ENCODE measurements at regions not wholly inside any gene's neighbourhood (a gene's known extent, or its start where the extent isn't known, plus 50 kb on each side); places are given as distances from the start of the nearest gene placed in this dataset.

DNA sequence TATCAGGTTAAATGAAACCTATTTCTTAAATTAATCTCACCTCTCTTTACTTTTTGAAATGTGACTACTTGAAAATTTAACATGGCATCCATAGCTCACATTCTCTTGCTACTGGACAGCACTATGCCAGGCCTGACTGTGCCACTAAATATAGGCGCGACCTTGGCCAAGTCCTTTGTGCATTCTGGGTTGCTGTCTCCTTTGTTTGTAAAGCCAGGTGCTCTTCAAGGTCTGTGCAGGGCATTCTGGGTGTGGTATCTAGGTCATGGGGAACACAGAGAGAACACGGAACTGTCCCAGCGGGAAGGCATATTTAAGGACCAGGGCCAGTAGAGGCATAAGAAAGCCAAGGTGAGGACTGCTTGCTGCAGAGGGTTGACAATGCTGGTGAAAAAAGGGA lies 121.2 kb downstream of the ZNF664 start:
- no peak overlapping the region for H3K27ac ChIP-seq
- DNase-seq (ENCODE audit: low read depth, low spot score) = no peak

DNA sequence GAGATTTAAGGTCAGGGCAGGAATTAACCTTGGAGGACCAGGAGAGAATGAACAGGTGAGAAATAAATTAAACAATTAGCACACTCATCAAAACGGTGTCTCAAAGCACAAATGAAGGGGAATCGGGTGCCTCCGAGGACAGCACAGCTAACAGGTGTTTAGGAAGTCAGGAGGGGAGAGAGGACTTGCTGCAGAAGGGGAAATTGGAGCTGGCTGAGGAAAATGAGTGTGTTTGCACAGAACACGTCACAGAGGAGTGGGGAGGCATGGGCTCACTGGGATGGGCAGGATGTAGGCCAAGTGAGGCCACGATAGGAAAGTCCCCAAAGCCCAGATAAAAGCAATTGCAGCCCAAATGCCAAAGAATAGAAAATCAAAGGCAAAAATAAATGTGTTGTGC lies 121.7 kb downstream of the ZNF664 start:
- DNase-seq (ENCODE audit: low read depth, low spot score) = no peak
- no peak overlapping the region for H3K27ac ChIP-seq

GRCh38 chr12:124096109-124096508 lies 123.1 kb downstream of the ZNF664 start:
- H3K27ac ChIP-seq = no peak overlapping the region
- no peak for DNase-seq (ENCODE audit: low read depth, low spot score)

DNA sequence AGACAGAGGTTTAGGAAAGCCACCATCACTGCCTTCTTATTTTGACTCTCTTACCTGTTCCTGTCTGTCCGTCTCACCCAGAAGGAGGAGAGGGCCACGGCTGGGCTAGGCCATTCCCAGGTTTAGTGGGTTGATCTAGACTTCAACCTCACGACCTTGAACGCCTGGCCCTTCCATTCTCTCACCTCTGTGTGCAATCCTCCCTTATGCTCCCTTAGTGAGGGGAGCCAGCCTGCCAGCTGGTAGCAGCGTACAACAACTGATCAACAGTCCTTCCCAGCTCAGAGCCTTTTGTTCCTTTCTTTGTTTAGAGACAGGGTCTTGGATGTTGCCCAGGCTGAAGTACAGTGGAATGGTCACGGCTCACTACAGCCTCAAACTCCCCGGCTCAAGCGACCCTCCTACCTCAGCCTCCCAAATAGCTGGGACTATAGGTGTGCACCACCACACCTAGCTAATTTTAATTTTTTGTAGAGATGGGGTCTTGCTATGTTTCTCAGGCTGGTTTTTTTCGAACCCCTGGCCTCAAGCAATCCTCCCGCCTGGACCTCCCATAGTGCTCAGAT lies 123.9 kb downstream of the ZNF664 start:
- DNase-seq (ENCODE audit: low read depth, low spot score) = no peak
- H3K27ac ChIP-seq = no peak overlapping the region

- H3K27ac ChIP-seq = no peak overlapping the region
- DNase-seq (ENCODE audit: low read depth, low spot score) = no peak
Measured at GRCh38 chr12:124097701-124098100, 124.7 kb downstream of the ZNF664 start.

DNA sequence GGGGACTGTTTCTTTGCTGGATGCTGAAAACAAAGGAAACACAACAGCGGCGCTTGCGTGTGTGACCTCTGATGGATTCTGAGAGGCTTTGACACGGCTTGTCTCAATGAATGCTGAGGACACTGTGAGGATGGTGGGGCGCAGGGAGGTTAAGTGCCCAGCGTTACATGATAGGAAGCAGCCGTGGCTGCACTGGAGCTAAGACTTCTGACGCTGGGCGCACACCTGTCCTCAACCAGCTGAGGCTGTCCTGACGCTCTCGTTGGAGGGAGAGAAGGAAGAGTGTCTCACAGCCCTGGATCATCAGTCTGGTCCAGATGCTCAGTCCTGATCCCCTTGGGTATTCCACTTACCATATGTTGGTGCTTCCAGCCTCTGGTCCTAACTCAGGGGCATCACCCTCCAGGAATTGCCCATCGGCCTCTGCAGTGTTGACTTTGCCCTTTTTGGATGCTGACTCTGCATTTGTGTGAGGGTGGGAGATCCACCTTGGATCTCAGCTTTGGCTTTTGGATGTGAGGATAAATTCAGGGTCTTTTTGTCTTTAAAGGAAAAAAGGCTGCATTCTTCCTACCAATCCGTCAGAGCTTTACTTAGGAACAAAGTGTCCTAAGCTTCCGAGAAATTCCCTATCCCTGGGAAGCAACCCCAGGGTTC lies 125.2 kb downstream of the ZNF664 start:
- no peak for DNase-seq (ENCODE audit: low read depth, low spot score)
- no peak overlapping the region for H3K27ac ChIP-seq

DNA sequence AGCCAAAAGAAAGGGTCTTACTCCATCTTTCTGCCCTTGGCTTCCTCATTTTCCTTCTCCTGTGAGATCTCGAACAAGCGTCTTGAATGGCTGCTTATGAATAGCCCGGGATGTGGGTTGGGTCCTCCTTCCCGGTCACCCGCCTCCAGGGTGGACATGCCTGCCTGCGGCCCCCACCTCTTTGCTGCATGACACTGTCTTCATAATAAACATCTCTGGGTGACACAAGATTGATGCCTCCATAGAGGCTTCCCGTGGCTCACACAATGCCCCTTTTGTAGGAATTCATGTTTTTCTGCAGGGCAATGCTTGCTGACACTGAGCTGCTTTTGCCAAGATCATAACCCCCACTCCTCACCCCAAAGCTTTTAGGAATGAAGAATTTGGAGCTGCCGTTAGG lies 125.9 kb downstream of the ZNF664 start:
- H3K27ac ChIP-seq = no peak overlapping the region

GRCh38 chr12:124099661-124100060 lies 126.6 kb downstream of the ZNF664 start:
- H3K27ac ChIP-seq = no peak overlapping the region

More for the DNA sequence above, 125.9 kb downstream of the ZNF664 start:
- no peak for DNase-seq (ENCODE audit: low read depth, low spot score)

DNA sequence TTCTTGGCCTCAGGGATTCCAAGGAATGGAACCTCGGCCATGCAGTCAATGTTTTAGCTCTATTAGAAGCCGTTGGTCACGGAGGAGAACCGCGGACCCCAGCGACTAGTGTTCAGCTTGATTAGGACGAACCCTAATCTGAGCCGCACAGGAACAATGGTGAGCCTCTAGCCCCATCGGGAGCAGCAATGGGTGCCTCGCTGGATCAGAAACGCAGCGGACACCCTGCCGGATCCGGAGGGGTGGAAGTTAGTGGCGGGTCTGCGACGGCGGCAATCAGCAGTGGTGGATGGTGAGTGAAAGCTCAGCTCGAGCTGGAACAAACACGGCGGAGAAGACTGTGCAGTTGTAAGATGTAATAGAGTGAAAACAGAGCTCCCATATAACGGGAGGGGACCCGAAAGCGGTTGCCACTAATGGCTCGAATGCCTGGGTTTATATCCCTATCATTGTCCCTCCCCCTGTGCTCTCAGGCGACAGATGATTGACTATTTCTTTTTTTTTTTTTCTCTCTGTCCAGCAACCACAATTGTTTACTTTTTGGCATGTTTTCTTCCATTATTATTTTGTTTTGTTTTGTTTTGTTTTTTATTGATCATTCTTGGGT lies 127.7 kb downstream of the ZNF664 start:
- no peak for DNase-seq (ENCODE audit: low read depth, low spot score)
- H3K27ac ChIP-seq = no peak overlapping the region

More at GRCh38 chr12:124099661-124100060, 126.6 kb downstream of the ZNF664 start:
- DNase-seq (ENCODE audit: low read depth, low spot score) = no peak

DNA sequence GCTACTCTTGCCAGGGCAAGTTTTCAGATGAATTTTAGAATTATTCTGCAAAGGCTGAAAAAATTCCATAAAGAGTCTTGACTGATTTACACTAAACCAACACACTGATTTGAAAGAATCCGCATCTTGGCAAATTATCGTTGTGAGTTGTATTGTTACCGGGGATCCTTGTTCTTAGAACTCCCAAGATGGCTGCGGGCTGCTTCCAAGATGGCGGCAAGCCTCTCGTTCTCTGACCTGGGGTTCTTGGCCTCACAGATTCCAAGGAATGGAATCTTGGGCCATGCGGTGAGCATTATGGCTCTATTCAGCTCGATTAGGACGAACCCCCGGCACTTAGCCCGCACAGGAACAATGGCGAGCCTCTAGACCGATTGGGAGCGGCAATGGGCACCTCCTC lies 132.5 kb downstream of the ZNF664 start:
- no peak overlapping the region for H3K27ac ChIP-seq
- no peak for DNase-seq (ENCODE audit: low read depth, low spot score)

DNA sequence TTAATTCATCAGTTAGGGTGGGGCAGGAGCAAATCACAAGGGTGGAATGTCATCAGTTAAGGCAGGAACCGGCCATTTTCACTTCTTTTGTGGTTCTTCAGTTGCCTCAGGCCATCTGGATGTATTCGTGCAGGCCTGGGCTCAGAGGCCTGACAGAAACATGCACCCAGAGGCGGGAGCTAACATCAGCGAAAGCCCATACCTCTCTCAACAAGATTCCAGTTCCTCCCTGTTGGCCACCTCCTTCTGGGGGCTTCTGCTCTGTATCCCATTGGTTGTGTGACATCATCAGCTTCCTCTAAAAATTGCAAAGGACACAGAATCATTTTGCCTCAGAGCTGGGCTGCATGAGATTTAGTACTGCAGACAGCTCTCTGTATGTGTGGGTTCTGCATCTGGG lies 134.3 kb downstream of the ZNF664 start:
- no peak overlapping the region for H3K27ac ChIP-seq
- DNase-seq (ENCODE audit: low read depth, low spot score) = no peak

DNA sequence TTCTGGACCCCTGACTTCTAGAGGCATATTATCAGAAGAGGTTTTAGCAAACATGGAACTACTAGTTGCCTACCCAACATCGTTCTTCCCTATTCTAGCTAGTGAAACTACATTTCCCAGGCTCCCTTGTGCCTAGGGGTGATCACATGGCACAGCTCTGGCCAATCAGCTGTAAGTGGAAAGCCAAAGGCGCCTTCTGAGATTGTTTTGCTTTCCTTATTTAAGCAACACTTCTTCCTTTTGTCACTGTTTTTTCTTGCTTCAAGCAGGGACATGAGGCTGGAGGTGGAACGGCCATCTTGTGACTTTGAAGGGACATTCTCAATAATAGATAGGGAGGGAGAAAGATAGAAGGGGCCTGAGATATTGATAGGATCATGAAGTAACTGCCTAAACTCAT lies 136.7 kb downstream of the ZNF664 start:
- no peak for DNase-seq (ENCODE audit: low read depth, low spot score)
- H3K27ac ChIP-seq = no peak overlapping the region

DNA sequence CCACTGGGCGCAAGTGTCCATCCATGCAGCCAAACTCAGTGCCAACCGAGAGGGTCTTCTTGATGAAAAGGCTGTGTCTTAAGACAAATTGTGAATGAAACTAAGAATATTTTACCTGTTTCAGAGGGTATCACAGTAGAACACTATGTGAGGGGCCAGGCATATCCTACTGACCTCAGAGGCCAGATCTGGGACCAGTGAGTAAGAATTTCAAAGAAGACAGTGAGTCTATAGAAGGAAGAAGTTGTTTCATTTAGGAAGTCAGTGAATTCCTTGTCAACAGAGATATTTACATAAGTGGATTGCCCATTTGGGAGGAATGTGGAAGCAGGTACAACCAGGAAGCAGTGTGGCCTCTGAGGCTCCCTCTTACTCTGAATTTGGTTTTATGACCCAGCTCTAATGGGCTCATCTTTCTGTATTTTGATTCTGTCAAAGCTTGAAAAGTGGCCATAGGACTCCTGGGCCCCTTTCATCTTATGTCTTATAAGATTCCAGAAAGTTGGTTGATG lies 137.4 kb downstream of the ZNF664 start:
- no peak overlapping the region for H3K27ac ChIP-seq
- no peak for DNase-seq (ENCODE audit: low read depth, low spot score)

DNA sequence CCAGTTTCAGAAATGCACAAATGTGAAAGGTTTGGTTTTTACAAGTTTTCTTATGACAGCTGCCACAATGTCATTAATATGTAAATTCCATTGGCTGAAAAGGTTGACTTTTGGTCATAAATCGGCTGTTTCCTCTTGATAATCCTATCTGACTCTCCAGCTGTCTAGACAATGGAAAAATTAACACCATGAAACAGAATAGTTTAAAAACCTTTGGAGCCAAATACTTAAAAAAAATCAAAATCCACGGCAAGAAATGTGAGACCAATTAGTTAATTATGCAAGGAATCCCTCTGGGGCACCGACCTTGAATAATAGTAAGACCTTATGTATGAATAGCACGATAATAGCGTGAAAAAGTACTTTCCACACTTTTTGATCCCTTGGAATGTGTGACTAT lies 138.0 kb downstream of the ZNF664 start:
- H3K27ac ChIP-seq = no peak overlapping the region
- no peak for DNase-seq (ENCODE audit: low read depth, low spot score)

GRCh38 chr12:124114316-124114715 lies 141.3 kb downstream of the ZNF664 start:
- no peak for DNase-seq (ENCODE audit: low read depth, low spot score)
- H3K27ac ChIP-seq = no peak overlapping the region

GRCh38 chr12:124115496-124115895 lies 142.5 kb downstream of the ZNF664 start:
- DNase-seq (ENCODE audit: low read depth, low spot score) = no peak
- H3K27ac ChIP-seq = no peak overlapping the region

- no peak for DNase-seq (ENCODE audit: low read depth, low spot score)
- no peak overlapping the region for H3K27ac ChIP-seq
Measured at GRCh38 chr12:124115976-124116690, 143.1 kb downstream of the ZNF664 start.

GRCh38 chr12:124120739-124121138 lies 147.7 kb downstream of the ZNF664 start:
- DNase-seq (ENCODE audit: low read depth, low spot score) = no peak
- no peak overlapping the region for H3K27ac ChIP-seq

GRCh38 chr12:124122722-124123121 lies 149.7 kb downstream of the ZNF664 start:
- DNase-seq (ENCODE audit: low read depth, low spot score) = no peak
- H3K27ac ChIP-seq = no peak overlapping the region

- H3K27ac ChIP-seq = no peak overlapping the region
- DNase-seq (ENCODE audit: low read depth, low spot score) = no peak
Measured at GRCh38 chr12:124123296-124124000, 150.4 kb downstream of the ZNF664 start.
